GM21367 (cell line): ENCODE measurements at regions not wholly inside any gene's neighbourhood (a gene's known extent, or its start where the extent isn't known, plus 50 kb on each side); places are given as distances from the start of the nearest gene placed in this dataset.
"Not testable (repeated sequence)": the region's sequence is repeated elsewhere in the genome, so short reads cannot be mapped to it uniquely, and the experiment has no call there.

ENCODE experiments used
- ATAC-seq: cut with Tn5 transposase; IDR thresholded peaks from one replicate; pipeline ENCODE4 v1.9.1; 2021; ENCODE audit not compliant: unreplicated experiment

GRCh38 chr3:95715128-95715527 is 1099.3 kb upstream of the EPHA6 start:
- ATAC-seq: no peak

- no peak for ATAC-seq
Measured at GRCh38 chr3:95717048-95717447, 1097.3 kb upstream of the EPHA6 start.

- ATAC-seq: no peak
Measured at GRCh38 chr3:95718168-95718567, 1096.2 kb upstream of the EPHA6 start.

GRCh38 chr3:95719481-95719880 is 1094.9 kb upstream of the EPHA6 start:
- ATAC-seq: no peak

GRCh38 chr3:95721938-95722337 is 1092.5 kb upstream of the EPHA6 start:
- no peak for ATAC-seq

GRCh38 chr3:95725770-95726169 is 1088.6 kb upstream of the EPHA6 start:
- ATAC-seq: no peak

- no peak for ATAC-seq
Measured at GRCh38 chr3:95731753-95732152, 1082.6 kb upstream of the EPHA6 start.

GRCh38 chr3:95733336-95733735 is 1081.1 kb upstream of the EPHA6 start:
- ATAC-seq: no peak

- no peak for ATAC-seq
Measured at GRCh38 chr3:95738045-95738444, 1076.3 kb upstream of the EPHA6 start.

GRCh38 chr3:95744896-95745295 is 1069.5 kb upstream of the EPHA6 start:
- ATAC-seq: not testable (repeated sequence)

GRCh38 chr3:95750097-95750496 is 1064.3 kb upstream of the EPHA6 start:
- no peak for ATAC-seq

GRCh38 chr3:95751509-95751908 is 1062.9 kb upstream of the EPHA6 start:
- ATAC-seq: no peak

GRCh38 chr3:95752199-95752598 is 1062.2 kb upstream of the EPHA6 start:
- ATAC-seq: no peak

GRCh38 chr3:95758707-95759106 is 1055.7 kb upstream of the EPHA6 start:
- no peak for ATAC-seq

GRCh38 chr3:95759614-95760301 is 1054.6 kb upstream of the EPHA6 start:
- ATAC-seq: no peak

GRCh38 chr3:95775486-95776094 is 1038.8 kb upstream of the EPHA6 start:
- ATAC-seq: no peak

- no peak for ATAC-seq
Measured at GRCh38 chr3:95781598-95781997, 1032.8 kb upstream of the EPHA6 start.

- no peak for ATAC-seq
Measured at GRCh38 chr3:95789111-95789510, 1025.3 kb upstream of the EPHA6 start.

GRCh38 chr3:95797081-95797480 is 1017.3 kb upstream of the EPHA6 start:
- ATAC-seq: no peak

GRCh38 chr3:95798628-95799027 is 1015.8 kb upstream of the EPHA6 start:
- no peak for ATAC-seq

- no peak for ATAC-seq
Measured at GRCh38 chr3:95810462-95810861, 1003.9 kb upstream of the EPHA6 start.

- no peak for ATAC-seq
Measured at GRCh38 chr3:95813244-95813643, 1001.1 kb upstream of the EPHA6 start.

- no peak for ATAC-seq
Measured at GRCh38 chr3:95815828-95816227, 998.6 kb upstream of the EPHA6 start.
